CD4-positive, alpha-beta T cell (primary cell): ENCODE measurements at regions not wholly inside any gene's neighbourhood (a gene's known extent, or its start where the extent isn't known, plus 50 kb on each side); places are given as distances from the start of the nearest gene placed in this dataset.

Experiments
- ATAC-seq: fragments of 200-7000 bp; cut with Tn5 transposase; one replicate; pipeline ENCODE4 v1.10.0; 2022; ENCODE audit warnings: mild to moderate bottlenecking; ENCODE audit not compliant: poor library complexity
- CTCF ChIA-PET: fragments of 350-600 bp; sonication (Branson Sonifier 250); formaldehyde crosslinking; loops from one replicate; lab custom pipeline; 2021; ENCODE audit warnings: antibody characterized with exemption, inconsistent platforms; lab: Charles Lee
- POLR2A ChIA-PET: fragments of 350-600 bp; sonication (Branson Sonifier 250); formaldehyde crosslinking; loops from one replicate; lab custom pipeline; 2021; ENCODE audit warnings: antibody characterized with exemption, inconsistent platforms; lab: Charles Lee
- DNase-seq, 14 experiments: peaks; one replicate each; pipeline ENCODE4 v3.0.0-alpha.2; 2013 to 2020; ENCODE audit warnings: mixed read lengths in 2 of 14
- H3K27ac ChIP-seq, 2 donors: one replicate each; pipeline versions ENCODE4 v1.5.1 to v1.7.0; 2013; ENCODE audit warnings: low read length in 2 of 2, low read depth in 1 of 2, mild to moderate bottlenecking in 1 of 2
- H3K27me3 ChIP-seq, 2 experiments: 1 replicate in 1 of 2; 2 replicates in 1 of 2; pipeline versions ENCODE4 v1.6.1 to v1.7.0; 2013; ENCODE audit warnings: low read length in 2 of 2, control low read depth in 1 of 2, mild to moderate bottlenecking in 1 of 2, moderate library complexity in 1 of 2; ENCODE audit not compliant: insufficient read depth in 2 of 2, control insufficient read depth in 1 of 2
- H3K36me3 ChIP-seq: one replicate; pipeline ENCODE4 v1.6.1; 2013; ENCODE audit warnings: low read length, control low read depth; ENCODE audit not compliant: insufficient read depth
- H3K4me1 ChIP-seq: one replicate; pipeline ENCODE4 v1.6.1; 2013; ENCODE audit warnings: low read length, control low read depth; ENCODE audit not compliant: insufficient read depth
- H3K4me3 ChIP-seq: one replicate; pipeline ENCODE4 v1.5.1; 2013; ENCODE audit warnings: mild to moderate bottlenecking, low read length, moderate library complexity
- H3K9me3 ChIP-seq, 2 experiments: 1 replicate in 1 of 2; 2 replicates in 1 of 2; pipeline versions ENCODE4 v1.6.1 to v1.7.0; 2013; ENCODE audit warnings: low read length in 2 of 2, mild to moderate bottlenecking in 2 of 2, control low read depth in 1 of 2, moderate library complexity in 1 of 2; ENCODE audit not compliant: control insufficient read depth in 1 of 2, insufficient read depth in 1 of 2
- H3K27ac Mint-ChIP-seq: one replicate; pipeline ENCODE4 v1.8.0; 2020; ENCODE audit warnings: mixed read lengths
- H3K27me3 Mint-ChIP-seq: one replicate; pipeline ENCODE4 v1.8.0; 2021; ENCODE audit warnings: mixed read lengths
- H3K36me3 Mint-ChIP-seq: one replicate; pipeline ENCODE4 v1.8.0; 2021; ENCODE audit warnings: low read depth, mixed read lengths
- H3K4me1 Mint-ChIP-seq: one replicate; pipeline ENCODE4 v1.8.0; 2021; ENCODE audit warnings: low read depth, mixed read lengths
- H3K4me3 Mint-ChIP-seq: one replicate; pipeline ENCODE4 v1.8.0; 2020; ENCODE audit warnings: mild to moderate bottlenecking, mixed read lengths
- H3K9me3 Mint-ChIP-seq: one replicate; pipeline ENCODE4 v1.8.0; 2020; ENCODE audit warnings: mixed read lengths
- intact Hi-C, 2 experiments: fragments of 100-400 bp; cut with DNase I in 1 of 2; cut with micrococcal nuclease in 1 of 2; formaldehyde crosslinking; loops; one replicate each; pipeline versions ENCODE4 v1.15.1 to v1.9.0; 2023 to 2025; cut with DNase I, micrococcal nuclease
- TF ChIP-seq, protein P1 (sequence below): fragments of 200-600 bp; IDR thresholded peaks from one replicate; pipeline ENCODE4 v1.8.0; 2022; ENCODE audit warnings: antibody characterized with exemption, mild to moderate bottlenecking

DNA sequence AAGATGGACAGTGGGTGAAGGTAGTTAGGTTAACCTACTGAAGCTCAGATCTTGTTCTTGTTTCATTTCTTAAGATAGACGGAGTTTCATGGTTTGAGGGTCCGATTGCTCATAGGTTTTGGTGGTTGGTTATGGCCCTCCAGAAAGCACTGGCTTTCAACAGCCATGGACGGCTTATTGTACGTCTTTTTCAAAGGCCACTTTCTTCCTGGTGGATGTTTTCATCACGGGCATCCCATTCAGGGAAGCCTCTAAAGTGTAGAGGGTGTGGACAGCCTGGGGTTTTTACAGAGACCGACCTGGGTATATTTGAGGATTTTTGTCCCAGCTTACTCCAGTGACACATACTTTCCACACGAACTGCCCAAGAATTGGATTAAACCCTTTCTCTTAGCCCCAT, 132.7 kb upstream of the ONECUT1 start:
- Histone ChIP-seq H3K4me1 (no peaks in the 10 kb centered on the region), H3K27me3 (no peaks in the 10 kb centered on the region), H3K9me3 (peaks cover 0 to 3% of the 10 kb centered on the region in 2 experiments), H3K4me3 (no peak overlapping the region), H3K36me3 (no peaks in the 10 kb centered on the region), H3K27ac (no peak overlapping the region)
- no peak overlapping the region for H3K4me3 Mint-ChIP-seq
- H3K9me3 Mint-ChIP-seq = no peaks in the 10 kb centered on the region
- DNase-seq = no peak
- intact Hi-C loops = no loop called here
- TF ChIP-seq, protein P1, sequence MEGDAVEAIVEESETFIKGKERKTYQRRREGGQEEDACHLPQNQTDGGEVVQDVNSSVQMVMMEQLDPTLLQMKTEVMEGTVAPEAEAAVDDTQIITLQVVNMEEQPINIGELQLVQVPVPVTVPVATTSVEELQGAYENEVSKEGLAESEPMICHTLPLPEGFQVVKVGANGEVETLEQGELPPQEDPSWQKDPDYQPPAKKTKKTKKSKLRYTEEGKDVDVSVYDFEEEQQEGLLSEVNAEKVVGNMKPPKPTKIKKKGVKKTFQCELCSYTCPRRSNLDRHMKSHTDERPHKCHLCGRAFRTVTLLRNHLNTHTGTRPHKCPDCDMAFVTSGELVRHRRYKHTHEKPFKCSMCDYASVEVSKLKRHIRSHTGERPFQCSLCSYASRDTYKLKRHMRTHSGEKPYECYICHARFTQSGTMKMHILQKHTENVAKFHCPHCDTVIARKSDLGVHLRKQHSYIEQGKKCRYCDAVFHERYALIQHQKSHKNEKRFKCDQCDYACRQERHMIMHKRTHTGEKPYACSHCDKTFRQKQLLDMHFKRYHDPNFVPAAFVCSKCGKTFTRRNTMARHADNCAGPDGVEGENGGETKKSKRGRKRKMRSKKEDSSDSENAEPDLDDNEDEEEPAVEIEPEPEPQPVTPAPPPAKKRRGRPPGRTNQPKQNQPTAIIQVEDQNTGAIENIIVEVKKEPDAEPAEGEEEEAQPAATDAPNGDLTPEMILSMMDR = no peak
- H3K36me3 Mint-ChIP-seq = no peaks in the 10 kb centered on the region
- no peak overlapping the region for H3K27ac Mint-ChIP-seq
- no peaks in the 10 kb centered on the region for H3K4me1 Mint-ChIP-seq
- CTCF ChIA-PET = interaction anchor here (0.7 kb wide), 1 partner anchor 621 kb away, joined by 3 read pairs; no protein-coding TSS in a partner anchor
- H3K27me3 Mint-ChIP-seq = peaks cover 51% of the 10 kb centered on the region
- no peak for ATAC-seq
- POLR2A ChIA-PET = interaction anchor here (0.6 kb wide), 1 partner anchor 36 kb away, joined by 4 read pairs; no protein-coding TSS in a partner anchor

DNA sequence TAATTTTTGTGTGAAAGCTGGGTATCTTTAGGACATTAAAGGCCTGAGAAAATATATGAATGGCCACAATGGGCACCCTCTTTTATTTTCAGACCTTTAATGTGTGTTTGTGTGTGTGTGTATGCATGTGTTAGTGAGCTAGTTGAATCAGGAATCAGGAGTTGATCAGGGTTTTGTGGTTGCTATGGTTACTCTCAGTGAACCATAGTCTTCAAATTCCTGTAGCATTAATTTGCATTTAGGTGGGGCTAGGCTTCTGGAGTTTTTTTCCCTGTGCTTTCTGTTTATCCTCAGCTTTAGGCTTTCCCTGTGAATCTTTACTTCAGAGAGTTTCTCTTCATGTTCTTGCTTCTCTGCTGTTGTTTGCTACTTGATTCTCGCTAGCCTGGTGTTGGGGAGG, 122.0 kb upstream of the ONECUT1 start:
- Mint-ChIP-seq H3K27me3 (peaks cover 29% of the 10 kb centered on the region), H3K36me3 (no peaks in the 10 kb centered on the region), H3K27ac (no peak overlapping the region), H3K4me3 (no peak overlapping the region), H3K9me3 (peaks cover 12% of the 10 kb centered on the region), H3K4me1 (no peaks in the 10 kb centered on the region)
- TF ChIP-seq, protein P1 = no peak
- no peaks in the 10 kb centered on the region for H3K36me3 ChIP-seq
- no peak overlapping the region for H3K27ac ChIP-seq
- no peaks in the 10 kb centered on the region for H3K4me1 ChIP-seq
- no peaks in the 10 kb centered on the region for H3K9me3 ChIP-seq
- ChIA-PET CTCF (no interaction called here), POLR2A (no interaction called here)
- intact Hi-C loops = no loop called here
- ATAC-seq (no peak), DNase-seq (no peak)
- H3K27me3 ChIP-seq = peaks cover 0 to 5% of the 10 kb centered on the region in 2 experiments
- no peak overlapping the region for H3K4me3 ChIP-seq

DNA sequence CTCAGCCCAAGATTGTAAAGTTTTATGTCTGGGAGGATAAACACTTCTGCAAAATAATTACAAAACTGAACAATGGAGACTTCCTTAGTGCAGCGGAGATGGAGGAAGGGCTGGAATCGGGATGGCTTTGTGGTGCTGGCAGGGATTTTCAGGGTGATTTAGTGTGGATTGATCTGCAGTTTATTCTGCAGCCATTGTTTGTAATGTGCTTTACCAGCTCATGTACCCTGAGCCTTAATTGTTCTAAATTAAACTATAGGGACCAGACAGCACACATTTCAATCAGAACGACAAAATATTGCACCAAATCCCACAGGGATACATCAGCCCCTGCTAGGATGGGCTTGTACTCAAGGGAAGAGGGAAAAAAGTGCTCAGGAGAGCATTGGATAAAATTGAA, 103.2 kb upstream of the ONECUT1 start:
- Mint-ChIP-seq H3K9me3 (no peaks in the 10 kb centered on the region), H3K27me3 (peaks cover 24% of the 10 kb centered on the region), H3K27ac (no peak overlapping the region), H3K36me3 (no peaks in the 10 kb centered on the region), H3K4me3 (no peak overlapping the region), H3K4me1 (no peaks in the 10 kb centered on the region)
- no peaks in the 10 kb centered on the region for H3K4me1 ChIP-seq
- ATAC-seq = no peak
- intact Hi-C loops = no loop called here
- TF ChIP-seq, protein P1 = no peak
- no peaks in the 10 kb centered on the region for H3K9me3 ChIP-seq
- no peak for DNase-seq
- no peak overlapping the region for H3K27ac ChIP-seq
- POLR2A ChIA-PET = no interaction called here
- no peak overlapping the region for H3K4me3 ChIP-seq
- CTCF ChIA-PET = no interaction called here
- no peaks in the 10 kb centered on the region for H3K36me3 ChIP-seq
- peaks cover 2 to 12% of the 10 kb centered on the region in 2 experiments for H3K27me3 ChIP-seq
